ENCODE measurements at regions not wholly inside any gene's neighbourhood (a gene's known extent, or its start where the extent isn't known, plus 50 kb on each side); places are given as distances from the start of the nearest gene placed in this dataset.

DNA sequence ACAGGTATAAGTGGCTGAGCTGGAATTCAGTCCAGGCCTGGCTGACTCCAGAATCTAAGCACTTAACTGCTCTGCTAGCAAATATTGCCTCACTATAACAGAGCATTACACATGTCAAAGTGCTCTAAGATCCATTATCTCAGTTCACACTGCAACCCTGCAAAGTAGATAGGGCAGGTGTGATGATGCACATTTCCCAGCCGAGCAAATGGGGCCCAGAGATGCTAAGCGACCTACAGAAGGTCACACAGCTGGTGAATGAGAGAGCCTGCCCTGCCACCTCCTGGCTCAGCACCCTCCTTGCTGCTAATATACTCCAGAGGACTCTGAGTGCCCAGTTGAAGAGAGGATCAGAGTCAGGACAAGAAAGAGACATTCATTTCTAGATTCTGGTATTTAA lies 73.6 kb upstream of the CCL1 start:
- TF ChIP-seq, protein P1, sequence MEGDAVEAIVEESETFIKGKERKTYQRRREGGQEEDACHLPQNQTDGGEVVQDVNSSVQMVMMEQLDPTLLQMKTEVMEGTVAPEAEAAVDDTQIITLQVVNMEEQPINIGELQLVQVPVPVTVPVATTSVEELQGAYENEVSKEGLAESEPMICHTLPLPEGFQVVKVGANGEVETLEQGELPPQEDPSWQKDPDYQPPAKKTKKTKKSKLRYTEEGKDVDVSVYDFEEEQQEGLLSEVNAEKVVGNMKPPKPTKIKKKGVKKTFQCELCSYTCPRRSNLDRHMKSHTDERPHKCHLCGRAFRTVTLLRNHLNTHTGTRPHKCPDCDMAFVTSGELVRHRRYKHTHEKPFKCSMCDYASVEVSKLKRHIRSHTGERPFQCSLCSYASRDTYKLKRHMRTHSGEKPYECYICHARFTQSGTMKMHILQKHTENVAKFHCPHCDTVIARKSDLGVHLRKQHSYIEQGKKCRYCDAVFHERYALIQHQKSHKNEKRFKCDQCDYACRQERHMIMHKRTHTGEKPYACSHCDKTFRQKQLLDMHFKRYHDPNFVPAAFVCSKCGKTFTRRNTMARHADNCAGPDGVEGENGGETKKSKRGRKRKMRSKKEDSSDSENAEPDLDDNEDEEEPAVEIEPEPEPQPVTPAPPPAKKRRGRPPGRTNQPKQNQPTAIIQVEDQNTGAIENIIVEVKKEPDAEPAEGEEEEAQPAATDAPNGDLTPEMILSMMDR (IDR thresholded peaks at IDR 0.05) = no peak
- TF ChIP-seq POLR2AphosphoS5 (IDR thresholded peaks at IDR 0.05) (no peak), EP300 (IDR thresholded peaks at IDR 0.05) (peak in 1 of 4 donors; percentile 9), POLR2A (IDR thresholded peaks at IDR 0.05) (no peak)
